HUDEP-2 (cell line): ENCODE measurements at regions not wholly inside any gene's neighbourhood (a gene's known extent, or its start where the extent isn't known, plus 50 kb on each side); places are given as distances from the start of the nearest gene placed in this dataset.

ENCODE experiments used
- DNase-seq, 76 experiments: peaks; one replicate each; lab custom pipeline; 2025; ENCODE audit not compliant: unreplicated experiment in 76 of 76; lab: John Stamatoyannopoulos, UW

- no peak for DNase-seq
Observed at GRCh38 chr5:107268241-107268640, 402.5 kb downstream of the EFNA5 start.

GRCh38 chr5:107266100-107266499 lies 404.6 kb downstream of the EFNA5 start:
- no peak for DNase-seq

GRCh38 chr5:107265193-107265592 lies 405.5 kb downstream of the EFNA5 start:
- DNase-seq = no peak

- DNase-seq = no peak
Observed at GRCh38 chr5:107263387-107264018, 407.2 kb downstream of the EFNA5 start.

- DNase-seq = no peak
Observed at GRCh38 chr5:107257885-107258520, 412.7 kb downstream of the EFNA5 start.

GRCh38 chr5:107254902-107255234 lies 415.9 kb downstream of the EFNA5 start:
- DNase-seq = no peak

- DNase-seq = no peak
Observed at GRCh38 chr5:107254214-107254901, 416.4 kb downstream of the EFNA5 start.

GRCh38 chr5:107253246-107253645 lies 417.5 kb downstream of the EFNA5 start:
- DNase-seq = no peak

- DNase-seq = no peak
Observed at GRCh38 chr5:107251151-107251550, 419.6 kb downstream of the EFNA5 start.

GRCh38 chr5:107248066-107248695 lies 422.6 kb downstream of the EFNA5 start:
- DNase-seq = peak in 29 of 76 experiments; percentile 0 to 45 (median 4)

- DNase-seq = no peak
Observed at GRCh38 chr5:107247427-107247826, 423.3 kb downstream of the EFNA5 start.

GRCh38 chr5:107243220-107243579 lies 427.5 kb downstream of the EFNA5 start:
- DNase-seq = no peak

- no peak for DNase-seq
Observed at GRCh38 chr5:107242411-107243219, 428.1 kb downstream of the EFNA5 start.

- no peak for DNase-seq
Observed at GRCh38 chr5:107241841-107242240, 428.9 kb downstream of the EFNA5 start.

- no peak for DNase-seq
Observed at GRCh38 chr5:107235167-107235566, 435.6 kb downstream of the EFNA5 start.

- DNase-seq = no peak
Observed at GRCh38 chr5:107232788-107233187, 437.9 kb downstream of the EFNA5 start.

- no peak for DNase-seq
Observed at GRCh38 chr5:107232293-107232692, 438.4 kb downstream of the EFNA5 start.

- no peak for DNase-seq
Observed at GRCh38 chr5:107231191-107231590, 439.5 kb downstream of the EFNA5 start.

- no peak for DNase-seq
Observed at GRCh38 chr5:107230367-107230766, 440.4 kb downstream of the EFNA5 start.

GRCh38 chr5:107228226-107228625 lies 442.5 kb downstream of the EFNA5 start:
- DNase-seq = no peak

- no peak for DNase-seq
Observed at GRCh38 chr5:107224272-107224671, 446.5 kb downstream of the EFNA5 start.
